ENCODE measurements at regions not wholly inside any gene's neighbourhood (a gene's known extent, or its start where the extent isn't known, plus 50 kb on each side); places are given as distances from the start of the nearest gene placed in this dataset.

GRCh38 chr3:151567477-151567876 is 106.6 kb upstream of the IGSF10 start:
- Histone ChIP-seq H3K9me3 (ENCODE audit: insufficient read depth, low read depth, low read length) (no peaks in the 10 kb centered on the region), H3K27me3 (ENCODE audit: insufficient read depth, low read length) (no peaks in the 10 kb centered on the region), H3K4me1 (ENCODE audit: insufficient read depth, low read length) (peaks cover 16% of the 10 kb centered on the region; the same call in 1 of the 2 replicates), H3K4me3 (ENCODE audit: low read length) (no peak overlapping the region), H3K9ac (ENCODE audit: low read depth, low read length) (no peak overlapping the region), H3K27ac (ENCODE audit: low read length) (no peak overlapping the region), H3K36me3 (ENCODE audit: insufficient read depth, low read depth, low read length) (no peaks in the 10 kb centered on the region)

DNA sequence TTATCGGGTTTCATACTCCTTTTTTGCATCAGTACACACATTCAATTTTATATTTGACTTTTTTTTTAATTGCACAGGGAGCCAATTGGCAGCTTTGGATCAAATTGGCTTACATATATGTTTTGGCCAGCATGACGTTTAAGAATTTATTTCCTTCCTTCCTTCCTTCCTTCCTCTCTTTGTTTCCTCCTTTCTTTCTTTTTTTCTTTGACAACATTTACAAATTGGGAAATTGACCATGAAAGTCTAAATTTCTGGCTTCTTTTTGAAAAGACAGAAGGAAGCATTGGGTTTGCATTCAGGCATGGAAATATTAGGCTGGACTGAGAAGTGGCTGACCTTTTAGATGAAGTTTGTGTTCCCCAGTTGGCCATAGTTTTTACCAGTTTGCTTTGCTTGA is 103.4 kb upstream of the IGSF10 start:
- Histone ChIP-seq H3K9ac (ENCODE audit: low read depth, low read length) (no peak overlapping the region), H3K36me3 (ENCODE audit: insufficient read depth, low read depth, low read length) (no peaks in the 10 kb centered on the region), H3K4me1 (ENCODE audit: insufficient read depth, low read length) (peaks cover 16% of the 10 kb centered on the region; the same call in 1 of the 2 replicates), H3K27me3 (ENCODE audit: insufficient read depth, low read length) (no peaks in the 10 kb centered on the region), H3K27ac (ENCODE audit: low read length) (no peak overlapping the region), H3K9me3 (ENCODE audit: insufficient read depth, low read depth, low read length) (no peaks in the 10 kb centered on the region), H3K4me3 (ENCODE audit: low read length) (no peak overlapping the region)

- no peaks in the 10 kb centered on the region for H3K9me3 ChIP-seq (ENCODE audit: insufficient read depth, low read depth, low read length)
- H3K36me3 ChIP-seq (ENCODE audit: insufficient read depth, low read depth, low read length): no peaks in the 10 kb centered on the region
- H3K4me3 ChIP-seq (ENCODE audit: low read length): no peak overlapping the region
- no peak overlapping the region for H3K9ac ChIP-seq (ENCODE audit: low read depth, low read length)
- no peak overlapping the region for H3K27ac ChIP-seq (ENCODE audit: low read length)
- H3K27me3 ChIP-seq (ENCODE audit: insufficient read depth, low read length): no peaks in the 10 kb centered on the region
- H3K4me1 ChIP-seq (ENCODE audit: insufficient read depth, low read length): peaks cover 13% of the 10 kb centered on the region; the same call in 1 of the 2 replicates
Measured at GRCh38 chr3:151563305-151563704, 102.4 kb upstream of the IGSF10 start.

- H3K4me1 ChIP-seq (ENCODE audit: insufficient read depth, low read length): peaks cover 10% of the 10 kb centered on the region; the same call in 1 of the 2 replicates
- no peaks in the 10 kb centered on the region for H3K9me3 ChIP-seq (ENCODE audit: insufficient read depth, low read depth, low read length)
- no peak overlapping the region for H3K4me3 ChIP-seq (ENCODE audit: low read length)
Measured at GRCh38 chr3:151562891-151563290, 102.0 kb upstream of the IGSF10 start.

GRCh38 chr3:151561878-151562277 is 101.0 kb upstream of the IGSF10 start:
- Histone ChIP-seq H3K27me3 (ENCODE audit: insufficient read depth, low read length) (no peaks in the 10 kb centered on the region), H3K4me1 (ENCODE audit: insufficient read depth, low read length) (peaks cover under 1% of the 10 kb centered on the region; the same call in 1 of the 2 replicates), H3K4me3 (ENCODE audit: low read length) (no peak overlapping the region), H3K9me3 (ENCODE audit: insufficient read depth, low read depth, low read length) (no peaks in the 10 kb centered on the region), H3K27ac (ENCODE audit: low read length) (no peak overlapping the region), H3K36me3 (ENCODE audit: insufficient read depth, low read depth, low read length) (no peaks in the 10 kb centered on the region), H3K9ac (ENCODE audit: low read depth, low read length) (no peak overlapping the region)

More at GRCh38 chr3:151562891-151563290, 102.0 kb upstream of the IGSF10 start:
- Histone ChIP-seq H3K9ac (ENCODE audit: low read depth, low read length) (no peak overlapping the region), H3K27ac (ENCODE audit: low read length) (no peak overlapping the region), H3K36me3 (ENCODE audit: insufficient read depth, low read depth, low read length) (no peaks in the 10 kb centered on the region), H3K27me3 (ENCODE audit: insufficient read depth, low read length) (no peaks in the 10 kb centered on the region)

DNA sequence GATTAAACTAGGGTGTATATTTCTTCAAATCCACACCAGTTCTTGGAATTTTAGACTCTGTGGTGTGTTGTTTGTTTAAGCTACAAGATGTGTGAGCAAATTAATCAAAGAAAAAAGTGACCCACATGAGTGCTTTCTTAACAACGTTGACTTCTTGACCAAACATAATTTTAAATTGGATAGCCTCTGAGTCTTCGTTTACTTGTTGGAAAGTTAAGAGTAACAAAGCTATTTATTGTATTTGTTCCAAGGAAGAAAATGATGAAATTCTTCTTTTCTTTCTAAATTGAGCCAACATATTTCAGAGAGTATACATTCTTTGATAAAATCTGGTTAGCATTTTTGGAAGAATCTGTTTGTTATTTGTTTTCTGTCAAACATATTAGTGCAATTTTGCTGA is 99.9 kb upstream of the IGSF10 start:
- Histone ChIP-seq H3K9me3 (ENCODE audit: insufficient read depth, low read depth, low read length) (no peaks in the 10 kb centered on the region), H3K9ac (ENCODE audit: low read depth, low read length) (no peak overlapping the region), H3K4me3 (ENCODE audit: low read length) (no peak overlapping the region), H3K27me3 (ENCODE audit: insufficient read depth, low read length) (no peaks in the 10 kb centered on the region), H3K4me1 (ENCODE audit: insufficient read depth, low read length) (no peaks in the 10 kb centered on the region), H3K27ac (ENCODE audit: low read length) (no peak overlapping the region), H3K36me3 (ENCODE audit: insufficient read depth, low read depth, low read length) (no peaks in the 10 kb centered on the region)

- Histone ChIP-seq H3K27me3 (ENCODE audit: insufficient read depth, low read length) (no peaks in the 10 kb centered on the region), H3K9me3 (ENCODE audit: insufficient read depth, low read depth, low read length) (no peaks in the 10 kb centered on the region), H3K4me1 (ENCODE audit: insufficient read depth, low read length) (no peaks in the 10 kb centered on the region)
Measured at GRCh38 chr3:151559736-151560135, 98.9 kb upstream of the IGSF10 start.

DNA sequence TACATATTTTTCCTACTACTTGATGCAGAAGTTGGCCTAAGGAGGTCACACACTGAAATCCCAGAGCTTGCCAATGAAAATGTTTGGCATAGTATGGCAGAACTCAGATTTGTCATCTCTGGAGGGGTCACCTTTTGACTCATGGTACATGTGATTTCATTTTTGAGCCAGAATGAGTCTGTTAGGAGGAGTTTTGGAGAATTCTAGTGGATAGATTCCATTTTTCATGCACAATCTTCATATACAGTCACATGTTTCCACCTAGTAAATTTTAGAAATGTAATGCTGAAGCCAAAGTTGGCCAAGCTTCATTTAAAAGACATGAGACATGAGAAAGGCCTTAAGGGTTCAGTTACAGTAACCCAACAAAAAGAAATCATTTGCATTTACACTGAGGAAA is 97.8 kb upstream of the IGSF10 start:
- Histone ChIP-seq H3K4me3 (ENCODE audit: low read length) (no peak overlapping the region), H3K4me1 (ENCODE audit: insufficient read depth, low read length) (no peaks in the 10 kb centered on the region), H3K9ac (ENCODE audit: low read depth, low read length) (no peak overlapping the region), H3K27ac (ENCODE audit: low read length) (no peak overlapping the region), H3K9me3 (ENCODE audit: insufficient read depth, low read depth, low read length) (no peaks in the 10 kb centered on the region), H3K27me3 (ENCODE audit: insufficient read depth, low read length) (no peaks in the 10 kb centered on the region), H3K36me3 (ENCODE audit: insufficient read depth, low read depth, low read length) (no peaks in the 10 kb centered on the region)

More at GRCh38 chr3:151559736-151560135, 98.9 kb upstream of the IGSF10 start:
- H3K36me3 ChIP-seq (ENCODE audit: insufficient read depth, low read depth, low read length): no peaks in the 10 kb centered on the region
- H3K4me3 ChIP-seq (ENCODE audit: low read length): no peak overlapping the region
- H3K27ac ChIP-seq (ENCODE audit: low read length): no peak overlapping the region
- no peak overlapping the region for H3K9ac ChIP-seq (ENCODE audit: low read depth, low read length)

DNA sequence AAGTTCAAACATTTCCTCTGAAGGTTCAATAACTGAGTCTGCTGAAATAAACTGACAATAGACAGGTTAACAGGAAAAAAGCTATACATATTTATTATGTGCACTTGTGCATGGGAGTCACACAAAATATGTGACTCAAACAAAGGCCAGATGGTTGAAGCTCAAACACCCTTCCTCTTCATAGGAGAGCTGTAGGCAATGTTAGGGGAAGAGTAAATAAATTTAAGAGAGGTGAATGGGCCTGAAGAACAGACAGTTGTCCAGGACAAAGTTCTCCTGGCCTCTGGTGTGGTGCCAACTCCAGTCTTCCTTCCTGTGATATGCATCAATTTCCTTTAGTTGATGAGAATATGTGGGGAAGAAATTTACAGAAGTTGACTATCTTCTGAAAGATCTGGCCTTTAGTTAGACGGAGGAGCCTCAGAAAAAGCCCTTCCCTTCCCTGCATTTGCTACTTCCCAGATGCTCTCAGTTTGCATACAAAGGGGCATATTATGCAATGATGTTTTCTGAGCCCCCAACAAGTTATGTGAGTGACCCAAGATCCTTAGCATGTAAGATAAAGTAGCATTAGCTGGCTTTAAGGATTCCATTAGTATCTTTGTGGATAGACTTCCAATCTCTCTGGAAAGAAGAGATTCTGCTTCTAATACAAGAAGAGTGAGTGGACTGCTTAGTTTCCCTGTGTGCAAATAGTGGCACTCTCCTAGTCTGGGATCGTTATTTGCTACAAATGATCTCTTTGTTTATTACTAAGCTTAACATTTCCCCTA is 96.4 kb upstream of the IGSF10 start:
- Histone ChIP-seq H3K27ac (ENCODE audit: low read length) (no peak overlapping the region), H3K36me3 (ENCODE audit: insufficient read depth, low read depth, low read length) (no peaks in the 10 kb centered on the region), H3K9me3 (ENCODE audit: insufficient read depth, low read depth, low read length) (no peaks in the 10 kb centered on the region), H3K9ac (ENCODE audit: low read depth, low read length) (no peak overlapping the region), H3K4me1 (ENCODE audit: insufficient read depth, low read length) (peaks cover 5% of the 10 kb centered on the region; the same call in 1 of the 2 replicates), H3K4me3 (ENCODE audit: low read length) (no peak overlapping the region), H3K27me3 (ENCODE audit: insufficient read depth, low read length) (no peaks in the 10 kb centered on the region)

GRCh38 chr3:151556596-151556995 is 95.7 kb upstream of the IGSF10 start:
- H3K9ac ChIP-seq (ENCODE audit: low read depth, low read length): no peak overlapping the region

GRCh38 chr3:151555523-151555922 is 94.7 kb upstream of the IGSF10 start:
- Histone ChIP-seq H3K36me3 (ENCODE audit: insufficient read depth, low read depth, low read length) (no peaks in the 10 kb centered on the region), H3K9ac (ENCODE audit: low read depth, low read length) (no peak overlapping the region), H3K9me3 (ENCODE audit: insufficient read depth, low read depth, low read length) (no peaks in the 10 kb centered on the region), H3K4me3 (ENCODE audit: low read length) (no peak overlapping the region), H3K4me1 (ENCODE audit: insufficient read depth, low read length) (peaks cover 7% of the 10 kb centered on the region; the same call in 1 of the 2 replicates), H3K27ac (ENCODE audit: low read length) (no peak overlapping the region), H3K27me3 (ENCODE audit: insufficient read depth, low read length) (no peaks in the 10 kb centered on the region)

More at GRCh38 chr3:151556596-151556995, 95.7 kb upstream of the IGSF10 start:
- peaks cover 7% of the 10 kb centered on the region; the same call in 1 of the 2 replicates for H3K4me1 ChIP-seq (ENCODE audit: insufficient read depth, low read length)
- H3K4me3 ChIP-seq (ENCODE audit: low read length): no peak overlapping the region
- H3K36me3 ChIP-seq (ENCODE audit: insufficient read depth, low read depth, low read length): no peaks in the 10 kb centered on the region
- H3K27ac ChIP-seq (ENCODE audit: low read length): no peak overlapping the region
- H3K9me3 ChIP-seq (ENCODE audit: insufficient read depth, low read depth, low read length): no peaks in the 10 kb centered on the region
- no peaks in the 10 kb centered on the region for H3K27me3 ChIP-seq (ENCODE audit: insufficient read depth, low read length)

DNA sequence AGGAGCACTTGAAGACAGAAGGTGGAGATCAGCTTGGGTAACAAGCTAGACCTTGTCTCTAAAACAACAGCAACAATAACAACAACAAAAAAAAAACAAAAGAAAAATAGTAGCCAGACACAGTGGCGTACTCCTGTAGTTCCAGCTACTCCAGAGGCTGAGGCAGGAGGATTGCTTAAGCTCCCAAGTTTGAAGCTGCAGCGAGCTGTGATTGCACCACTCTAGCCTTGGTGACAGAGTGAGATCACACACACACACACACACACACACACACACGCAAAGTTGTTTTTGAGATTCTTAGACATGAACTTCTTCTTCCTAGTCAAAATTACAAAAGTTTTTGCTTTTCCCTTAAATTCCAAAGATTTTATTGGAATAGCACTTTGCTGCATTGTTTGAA is 93.0 kb upstream of the IGSF10 start:
- H3K4me3 ChIP-seq (ENCODE audit: low read length): no peak overlapping the region
- no peaks in the 10 kb centered on the region for H3K36me3 ChIP-seq (ENCODE audit: insufficient read depth, low read depth, low read length)
- H3K4me1 ChIP-seq (ENCODE audit: insufficient read depth, low read length): peaks cover 7% of the 10 kb centered on the region; the same call in 1 of the 2 replicates
- H3K27me3 ChIP-seq (ENCODE audit: insufficient read depth, low read length): no peaks in the 10 kb centered on the region
- H3K9me3 ChIP-seq (ENCODE audit: insufficient read depth, low read depth, low read length): no peaks in the 10 kb centered on the region
- H3K27ac ChIP-seq (ENCODE audit: low read length): no peak overlapping the region
- H3K9ac ChIP-seq (ENCODE audit: low read depth, low read length): no peak overlapping the region
